ENCODE measurements at regions not wholly inside any gene's neighbourhood (a gene's known extent, or its start where the extent isn't known, plus 50 kb on each side); places are given as distances from the start of the nearest gene placed in this dataset.
A peak's percentile ranks its signal among the peaks of the same experiment; 100 is the strongest.
"Not testable (repeated sequence)": the region's sequence is repeated elsewhere in the genome, so short reads cannot be mapped to it uniquely, and the experiment has no call there.

GRCh38 chrY:7821295-7822035 lies 909.9 kb upstream of the AMELY start:
- no peak for DNase-seq (ENCODE audit: extremely low read depth in 1 of 11, low read depth in 9 of 11, low spot score in 4 of 11)

- DNase-seq (ENCODE audit: extremely low read depth in 1 of 11, low read depth in 9 of 11, low spot score in 4 of 11), result peak in 1 of 11 donors; percentile 5
Measured at GRCh38 chrY:7818924-7819323, 907.4 kb upstream of the AMELY start.

- no peak for DNase-seq (ENCODE audit: extremely low read depth in 1 of 11, low read depth in 9 of 11, low spot score in 4 of 11)
Measured at GRCh38 chrY:7816567-7816966, 905.0 kb upstream of the AMELY start.

GRCh38 chrY:7815921-7816320 lies 904.4 kb upstream of the AMELY start:
- DNase-seq (ENCODE audit: extremely low read depth in 1 of 11, low read depth in 9 of 11, low spot score in 4 of 11), result no peak

- no peak for DNase-seq (ENCODE audit: extremely low read depth in 1 of 11, low read depth in 9 of 11, low spot score in 4 of 11)
Measured at GRCh38 chrY:7815285-7815684, 903.7 kb upstream of the AMELY start.

GRCh38 chrY:7814361-7814760 lies 902.8 kb upstream of the AMELY start:
- DNase-seq (ENCODE audit: extremely low read depth in 1 of 11, low read depth in 9 of 11, low spot score in 4 of 11), result no peak

GRCh38 chrY:7810359-7810758 lies 898.8 kb upstream of the AMELY start:
- no peak for DNase-seq (ENCODE audit: extremely low read depth in 1 of 11, low read depth in 9 of 11, low spot score in 4 of 11)

- no peak for DNase-seq (ENCODE audit: extremely low read depth in 1 of 11, low read depth in 9 of 11, low spot score in 4 of 11)
Measured at GRCh38 chrY:7807516-7807870, 895.9 kb upstream of the AMELY start.

GRCh38 chrY:7806592-7807515 lies 895.3 kb upstream of the AMELY start:
- no peak for DNase-seq (ENCODE audit: extremely low read depth in 1 of 11, low read depth in 9 of 11, low spot score in 4 of 11)

GRCh38 chrY:7805624-7806023 lies 894.1 kb upstream of the AMELY start:
- no peak for DNase-seq (ENCODE audit: extremely low read depth in 1 of 11, low read depth in 9 of 11, low spot score in 4 of 11)

GRCh38 chrY:7803737-7804136 lies 892.2 kb upstream of the AMELY start:
- no peak for DNase-seq (ENCODE audit: extremely low read depth in 1 of 11, low read depth in 9 of 11, low spot score in 4 of 11)

- no peak for DNase-seq (ENCODE audit: extremely low read depth in 1 of 11, low read depth in 9 of 11, low spot score in 4 of 11)
Measured at GRCh38 chrY:7796128-7796527, 884.6 kb upstream of the AMELY start.

- DNase-seq (ENCODE audit: extremely low read depth in 1 of 11, low read depth in 9 of 11, low spot score in 4 of 11), result no peak
Measured at GRCh38 chrY:7794441-7794840, 882.9 kb upstream of the AMELY start.

GRCh38 chrY:7793989-7794388 lies 882.4 kb upstream of the AMELY start:
- DNase-seq (ENCODE audit: extremely low read depth in 1 of 11, low read depth in 9 of 11, low spot score in 4 of 11), result no peak

GRCh38 chrY:7792431-7792830 lies 880.9 kb upstream of the AMELY start:
- DNase-seq (ENCODE audit: extremely low read depth in 1 of 11, low read depth in 9 of 11, low spot score in 4 of 11), result no peak

GRCh38 chrY:7781501-7781900 lies 869.9 kb upstream of the AMELY start:
- DNase-seq (ENCODE audit: extremely low read depth in 1 of 11, low read depth in 9 of 11, low spot score in 4 of 11), result no peak

- DNase-seq (ENCODE audit: extremely low read depth in 1 of 11, low read depth in 9 of 11, low spot score in 4 of 11), result not testable (repeated sequence)
Measured at GRCh38 chrY:7775436-7775835, 863.9 kb upstream of the AMELY start.

- no peak for DNase-seq (ENCODE audit: extremely low read depth in 1 of 11, low read depth in 9 of 11, low spot score in 4 of 11)
Measured at GRCh38 chrY:7771771-7772170, 860.2 kb upstream of the AMELY start.

- DNase-seq (ENCODE audit: extremely low read depth in 1 of 11, low read depth in 9 of 11, low spot score in 4 of 11), result no peak
Measured at GRCh38 chrY:7769790-7770375, 858.3 kb upstream of the AMELY start.

GRCh38 chrY:7768901-7769300 lies 857.3 kb upstream of the AMELY start:
- no peak for DNase-seq (ENCODE audit: extremely low read depth in 1 of 11, low read depth in 9 of 11, low spot score in 4 of 11)
